ENCODE measurements at regions not wholly inside any gene's neighbourhood (a gene's known extent, or its start where the extent isn't known, plus 50 kb on each side); places are given as distances from the start of the nearest gene placed in this dataset.

DNA sequence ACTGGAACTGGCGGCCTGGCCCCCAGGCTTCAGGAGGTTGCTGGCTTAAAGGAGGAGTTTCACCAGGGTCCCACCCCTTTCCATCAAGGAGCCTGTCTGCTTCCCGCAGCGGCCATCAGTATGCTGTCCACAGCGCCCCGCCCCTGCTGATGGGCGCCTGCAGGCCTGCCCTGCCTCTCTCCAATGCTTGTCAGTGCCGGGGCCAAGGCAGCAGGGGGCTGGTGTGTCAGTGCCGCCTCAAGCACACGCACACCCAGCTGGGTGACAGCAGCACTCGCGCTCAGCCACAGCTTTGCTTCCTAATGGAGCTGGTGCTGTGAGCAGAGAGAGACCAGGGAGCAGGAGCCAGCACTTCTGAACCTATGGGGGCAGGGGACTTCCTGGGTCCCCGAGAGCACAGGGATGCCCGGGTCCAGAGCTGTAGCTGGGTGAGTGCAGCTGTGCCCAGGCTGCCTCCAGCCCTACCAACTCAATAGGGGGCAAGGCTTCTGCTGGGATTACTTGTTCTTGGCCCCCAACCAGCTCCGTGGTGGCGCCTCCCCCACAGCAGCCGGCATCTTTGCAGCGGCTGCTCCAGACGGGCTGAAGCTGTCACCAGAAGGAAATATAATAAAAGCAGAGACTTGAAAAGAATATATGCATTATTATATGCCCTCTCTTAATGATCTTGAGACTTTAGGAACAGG, 377.2 kb upstream of the LRATD1 start:
- no peak for TF ChIP-seq POLR2A (IDR thresholded peaks at IDR 0.05)
- TF ChIP-seq, protein P1, sequence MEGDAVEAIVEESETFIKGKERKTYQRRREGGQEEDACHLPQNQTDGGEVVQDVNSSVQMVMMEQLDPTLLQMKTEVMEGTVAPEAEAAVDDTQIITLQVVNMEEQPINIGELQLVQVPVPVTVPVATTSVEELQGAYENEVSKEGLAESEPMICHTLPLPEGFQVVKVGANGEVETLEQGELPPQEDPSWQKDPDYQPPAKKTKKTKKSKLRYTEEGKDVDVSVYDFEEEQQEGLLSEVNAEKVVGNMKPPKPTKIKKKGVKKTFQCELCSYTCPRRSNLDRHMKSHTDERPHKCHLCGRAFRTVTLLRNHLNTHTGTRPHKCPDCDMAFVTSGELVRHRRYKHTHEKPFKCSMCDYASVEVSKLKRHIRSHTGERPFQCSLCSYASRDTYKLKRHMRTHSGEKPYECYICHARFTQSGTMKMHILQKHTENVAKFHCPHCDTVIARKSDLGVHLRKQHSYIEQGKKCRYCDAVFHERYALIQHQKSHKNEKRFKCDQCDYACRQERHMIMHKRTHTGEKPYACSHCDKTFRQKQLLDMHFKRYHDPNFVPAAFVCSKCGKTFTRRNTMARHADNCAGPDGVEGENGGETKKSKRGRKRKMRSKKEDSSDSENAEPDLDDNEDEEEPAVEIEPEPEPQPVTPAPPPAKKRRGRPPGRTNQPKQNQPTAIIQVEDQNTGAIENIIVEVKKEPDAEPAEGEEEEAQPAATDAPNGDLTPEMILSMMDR (IDR thresholded peaks at IDR 0.05 in 4 of 5, conservative IDR thresholded peaks at IDR 0.05 in 1 of 5), result no peak

Measured in gastrocnemius medialis (tissue), 4 donors.